ENCODE measurements at regions not wholly inside any gene's neighbourhood (a gene's known extent, or its start where the extent isn't known, plus 50 kb on each side); places are given as distances from the start of the nearest gene placed in this dataset.

GRCh38 chr18:51656249-51656648 lies 458.8 kb upstream of the MEX3C start:
- DNase-seq (ENCODE audit: insufficient read length, low spot score) (no peak), FAIRE-seq (no peak)
- no peak for TF ChIP-seq CTCF (IDR thresholded peaks at IDR 0.05; ENCODE audit: insufficient read depth, missing control alignments)

GRCh38 chr18:51658436-51658835 lies 461.0 kb upstream of the MEX3C start:
- DNase-seq (ENCODE audit: insufficient read length, low spot score): no peak
- no peak for FAIRE-seq

GRCh38 chr18:51659781-51660180 lies 462.3 kb upstream of the MEX3C start:
- no peak for TF ChIP-seq CTCF (IDR thresholded peaks at IDR 0.05; ENCODE audit: insufficient read depth, missing control alignments)
- FAIRE-seq: no peak

More at GRCh38 chr18:51658436-51658835, 461.0 kb upstream of the MEX3C start:
- TF ChIP-seq CTCF (IDR thresholded peaks at IDR 0.05; ENCODE audit: insufficient read depth, missing control alignments): no peak

GRCh38 chr18:51660188-51660715 lies 462.8 kb upstream of the MEX3C start:
- no peak for DNase-seq (ENCODE audit: insufficient read length, low spot score)
- peak; percentile 81 for FAIRE-seq
- no peak for TF ChIP-seq CTCF (IDR thresholded peaks at IDR 0.05; ENCODE audit: insufficient read depth, missing control alignments)

More at GRCh38 chr18:51659781-51660180, 462.3 kb upstream of the MEX3C start:
- DNase-seq (ENCODE audit: insufficient read length, low spot score): no peak

- TF ChIP-seq CTCF (IDR thresholded peaks at IDR 0.05; ENCODE audit: insufficient read depth, missing control alignments): no peak
- FAIRE-seq (no peak), DNase-seq (ENCODE audit: insufficient read length, low spot score) (no peak)
These were observed 466.8 kb upstream of the MEX3C start for GRCh38 chr18:51664236-51664635.

- no peak for TF ChIP-seq CTCF (IDR thresholded peaks at IDR 0.05; ENCODE audit: insufficient read depth, missing control alignments)
- DNase-seq (ENCODE audit: insufficient read length, low spot score) (no peak), FAIRE-seq (no peak)
These were observed 469.3 kb upstream of the MEX3C start for GRCh38 chr18:51666763-51667191.

- peak; percentile 76 for TF ChIP-seq CTCF (IDR thresholded peaks at IDR 0.05; ENCODE audit: insufficient read depth, missing control alignments)
- DNase-seq (ENCODE audit: insufficient read length, low spot score) (no peak), FAIRE-seq (peak; percentile 92)
These were observed 470.6 kb upstream of the MEX3C start for GRCh38 chr18:51668101-51668500.

Data from D721Med (cell line).